Uterus (tissue), 3 donors: ENCODE measurements at regions not wholly inside any gene's neighbourhood (a gene's known extent, or its start where the extent isn't known, plus 50 kb on each side); places are given as distances from the start of the nearest gene placed in this dataset.

Source experiments
- DNase-seq, 2 donors: peaks; one replicate each; pipeline ENCODE4 v3.0.0-alpha.2; 2019 to 2020
- H3K27ac ChIP-seq, 2 donors: fragments of 200-600 bp; sonication (generic); 1 replicate in 1 of 2; 2 replicates in 1 of 2; pipeline ENCODE4 v1.5.1; 2016 to 2018
- H3K27me3 ChIP-seq, 2 donors: fragments of 200-600 bp; sonication (generic); one replicate each; pipeline ENCODE4 v1.5.1; 2018 to 2019; ENCODE audit warnings: control low read depth in 1 of 2
- H3K36me3 ChIP-seq, 2 donors: fragments of 200-600 bp; sonication (generic); one replicate each; pipeline ENCODE4 v1.5.1; 2019; ENCODE audit warnings: control low read depth in 1 of 2
- H3K4me1 ChIP-seq, 2 donors: fragments of 200-600 bp; sonication (generic); one replicate each; pipeline ENCODE4 v1.5.1; 2018 to 2019; ENCODE audit warnings: control low read depth in 1 of 2
- H3K4me3 ChIP-seq, 2 donors: fragments of 200-600 bp; sonication (generic); 1 replicate in 1 of 2; 2 replicates in 1 of 2; pipeline ENCODE4 v1.5.1; 2018 to 2019; ENCODE audit warnings: mild to moderate bottlenecking in 1 of 2
- H3K9me3 ChIP-seq, 2 donors: fragments of 200-600 bp; sonication (generic); one replicate each; pipeline ENCODE4 v1.5.1; 2019; ENCODE audit warnings: control low read depth in 1 of 2
- CTCF ChIP-seq, 4 experiments: fragments of 200-600 bp in 2 of 4; fragments of 450-650 bp in 2 of 4; sonication (generic) in 2 of 4; IDR thresholded peaks; one replicate each; pipeline ENCODE4 v1.5.1; 2016 to 2019; ENCODE audit warnings: antibody characterized with exemption in 4 of 4, mild to moderate bottlenecking in 2 of 4, moderate library complexity in 1 of 4
- POLR2A ChIP-seq, 2 donors: fragments of 450-650 bp; IDR thresholded peaks; one replicate each; pipeline ENCODE4 v1.6.1; 2016; ENCODE audit warnings: antibody characterized with exemption in 2 of 2, mild to moderate bottlenecking in 1 of 2, moderate library complexity in 1 of 2
- intact Hi-C: fragments of 100-400 bp; cut with DNase I; formaldehyde crosslinking; loops from one replicate; pipeline ENCODE4 v1.15.1; 2023; ENCODE audit warnings: low total_unique reads
- donor health status: DM: yes; HTN: yes; CAD: no.

GRCh38 chr21:18801468-18801867, 397.9 kb upstream of the TMPRSS15 start:
- TF ChIP-seq CTCF (IDR thresholded peaks at IDR 0.05) = no peak
- intact Hi-C loops = no loop called here
- Histone ChIP-seq H3K36me3 (no peaks in the 10 kb centered on the region), H3K27ac (no peak overlapping the region), H3K4me1 (no peaks in the 10 kb centered on the region), H3K4me3 (no peak overlapping the region), H3K27me3 (no peaks in the 10 kb centered on the region), H3K9me3 (no peaks in the 10 kb centered on the region)
- no peak for DNase-seq

DNA sequence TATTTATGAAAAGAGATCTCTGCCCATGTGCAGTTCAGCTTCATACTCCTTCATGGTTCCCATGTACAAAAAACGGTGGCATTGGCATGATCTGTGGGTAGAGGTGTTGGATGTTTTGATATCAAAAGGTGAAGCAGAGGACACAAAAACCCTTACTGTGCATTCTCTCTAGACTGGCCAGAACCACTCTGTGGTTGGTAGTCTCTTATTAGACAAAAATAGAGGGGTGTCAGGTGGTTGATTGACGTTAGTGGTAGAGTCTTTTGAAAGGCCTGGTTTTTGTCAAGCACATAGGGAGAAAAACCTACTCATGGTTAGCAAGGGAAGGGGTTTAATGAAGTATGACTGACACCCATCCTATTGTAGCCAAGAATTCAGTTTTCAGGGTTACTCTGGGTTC, 400.0 kb upstream of the TMPRSS15 start:
- Histone ChIP-seq H3K4me1 (no peaks in the 10 kb centered on the region), H3K27ac (no peak overlapping the region), H3K9me3 (no peaks in the 10 kb centered on the region), H3K27me3 (no peaks in the 10 kb centered on the region), H3K36me3 (no peaks in the 10 kb centered on the region), H3K4me3 (no peak overlapping the region)
- intact Hi-C loops = no loop called here
- DNase-seq = no peak
- TF ChIP-seq CTCF (IDR thresholded peaks at IDR 0.05) = no peak
- no peak for TF ChIP-seq POLR2A (IDR thresholded peaks at IDR 0.05)

GRCh38 chr21:18810136-18810535, 406.6 kb upstream of the TMPRSS15 start:
- H3K27ac ChIP-seq = no peak overlapping the region
- TF ChIP-seq POLR2A (IDR thresholded peaks at IDR 0.05) (no peak), CTCF (IDR thresholded peaks at IDR 0.05) (no peak)
- no peak overlapping the region for H3K4me3 ChIP-seq
- H3K27me3 ChIP-seq = no peaks in the 10 kb centered on the region
- H3K36me3 ChIP-seq = no peaks in the 10 kb centered on the region
- intact Hi-C loops = no loop called here
- H3K4me1 ChIP-seq = no peaks in the 10 kb centered on the region
- no peaks in the 10 kb centered on the region for H3K9me3 ChIP-seq
- no peak for DNase-seq

DNA sequence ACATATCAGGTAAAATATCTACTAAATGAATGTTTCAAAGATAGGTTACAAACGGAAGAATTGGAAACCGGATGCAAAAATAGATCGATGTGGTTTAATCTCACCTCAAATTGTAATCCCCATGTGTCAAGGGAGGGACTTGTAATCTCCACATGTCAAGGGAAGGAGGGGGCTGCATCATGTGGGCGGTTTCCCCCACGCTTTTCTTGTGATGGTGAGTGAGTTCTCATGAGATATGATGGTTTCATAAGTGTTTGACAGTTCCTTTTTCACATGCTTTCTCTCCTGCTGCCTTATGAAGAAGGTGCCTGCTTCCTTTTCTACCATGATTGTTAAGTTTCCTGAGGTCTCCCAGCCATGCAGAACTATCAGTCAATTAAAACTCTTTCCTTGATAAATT, 408.7 kb upstream of the TMPRSS15 start:
- no peak for DNase-seq
- no peak overlapping the region for H3K27ac ChIP-seq
- TF ChIP-seq POLR2A (IDR thresholded peaks at IDR 0.05) (no peak), CTCF (IDR thresholded peaks at IDR 0.05) (no peak)
- H3K4me3 ChIP-seq = no peak overlapping the region
- no peaks in the 10 kb centered on the region for H3K4me1 ChIP-seq
- no peaks in the 10 kb centered on the region for H3K9me3 ChIP-seq
- no peaks in the 10 kb centered on the region for H3K36me3 ChIP-seq
- intact Hi-C loops = no loop called here
- no peaks in the 10 kb centered on the region for H3K27me3 ChIP-seq

DNA sequence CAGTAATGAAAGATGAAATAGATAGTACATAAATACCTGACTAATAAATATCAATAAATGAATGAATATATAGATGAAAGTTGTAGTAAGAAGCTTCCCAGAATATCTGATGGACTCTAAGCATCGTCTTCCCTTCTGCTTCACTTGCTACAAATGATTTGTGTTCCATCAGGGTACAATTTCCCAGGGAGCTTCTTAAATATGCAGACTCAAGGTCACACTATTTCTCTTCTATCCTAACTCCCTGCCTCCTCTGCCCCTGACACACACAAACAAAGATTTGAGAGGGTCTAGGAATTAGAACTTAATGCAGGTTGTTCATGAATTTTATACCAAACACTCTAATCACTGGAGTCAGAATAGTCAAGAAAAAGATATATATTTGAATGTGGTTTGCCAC, 415.9 kb upstream of the TMPRSS15 start:
- intact Hi-C loops = no loop called here
- Histone ChIP-seq H3K4me1 (no peaks in the 10 kb centered on the region), H3K9me3 (no peaks in the 10 kb centered on the region), H3K27ac (no peak overlapping the region), H3K36me3 (no peaks in the 10 kb centered on the region), H3K27me3 (no peaks in the 10 kb centered on the region), H3K4me3 (no peak overlapping the region)
- no peak for DNase-seq
- TF ChIP-seq CTCF (IDR thresholded peaks at IDR 0.05) (no peak), POLR2A (IDR thresholded peaks at IDR 0.05) (no peak)
